Effector CD4-positive, alpha-beta T cell (primary cell): ENCODE measurements at regions not wholly inside any gene's neighbourhood (a gene's known extent, or its start where the extent isn't known, plus 50 kb on each side); places are given as distances from the start of the nearest gene placed in this dataset.
"Not testable (repeated sequence)": the region's sequence is repeated elsewhere in the genome, so short reads cannot be mapped to it uniquely, and the experiment has no call there.

Experiments
- DNase-seq: peaks from one replicate; pipeline ENCODE4 v3.0.0-alpha.2; 2020

GRCh38 chr4:111045992-111046391 is 423.1 kb upstream of the PITX2 start:
- no peak for DNase-seq

- DNase-seq, result no peak
Observed at GRCh38 chr4:111046811-111047210, 423.9 kb upstream of the PITX2 start.

GRCh38 chr4:111048316-111048715 is 425.4 kb upstream of the PITX2 start:
- no peak for DNase-seq

GRCh38 chr4:111064342-111064993 is 441.6 kb upstream of the PITX2 start:
- DNase-seq, result no peak

- no peak for DNase-seq
Observed at GRCh38 chr4:111066001-111066400, 443.1 kb upstream of the PITX2 start.

GRCh38 chr4:111066447-111066846 is 443.6 kb upstream of the PITX2 start:
- DNase-seq, result no peak

- DNase-seq, result no peak
Observed at GRCh38 chr4:111066887-111067286, 444.0 kb upstream of the PITX2 start.

- DNase-seq, result no peak
Observed at GRCh38 chr4:111068883-111069282, 446.0 kb upstream of the PITX2 start.

GRCh38 chr4:111070390-111070789 is 447.5 kb upstream of the PITX2 start:
- DNase-seq, result no peak

GRCh38 chr4:111074523-111075114 is 451.7 kb upstream of the PITX2 start:
- DNase-seq, result no peak

- not testable (repeated sequence) for DNase-seq
Observed at GRCh38 chr4:111076299-111076698, 453.4 kb upstream of the PITX2 start.

GRCh38 chr4:111108153-111108552 is 485.3 kb upstream of the PITX2 start:
- no peak for DNase-seq

GRCh38 chr4:111113591-111113990 is 490.7 kb upstream of the PITX2 start:
- no peak for DNase-seq

- DNase-seq, result no peak
Observed at GRCh38 chr4:111115881-111116280, 493.0 kb upstream of the PITX2 start.

GRCh38 chr4:111120191-111120590 is 497.3 kb upstream of the PITX2 start:
- DNase-seq, result no peak

GRCh38 chr4:111126340-111126739 is 503.5 kb upstream of the PITX2 start:
- DNase-seq, result no peak

GRCh38 chr4:111127841-111128240 is 505.0 kb upstream of the PITX2 start:
- no peak for DNase-seq

GRCh38 chr4:111128327-111128726 is 505.4 kb upstream of the PITX2 start:
- DNase-seq, result no peak

GRCh38 chr4:111136438-111136837 is 513.6 kb upstream of the PITX2 start:
- no peak for DNase-seq

- no peak for DNase-seq
Observed at GRCh38 chr4:111136967-111137366, 514.1 kb upstream of the PITX2 start.

- DNase-seq, result no peak
Observed at GRCh38 chr4:111143510-111143909, 520.6 kb upstream of the PITX2 start.

GRCh38 chr4:111154934-111155333 is 532.1 kb upstream of the PITX2 start:
- no peak for DNase-seq

GRCh38 chr4:111164556-111164955 is 541.7 kb upstream of the PITX2 start:
- DNase-seq, result not testable (repeated sequence)

- no peak for DNase-seq
Observed at GRCh38 chr4:111174331-111174730, 551.5 kb upstream of the PITX2 start.

- no peak for DNase-seq
Observed at GRCh38 chr4:111178231-111178630, 555.4 kb upstream of the PITX2 start.
